ENCODE measurements at regions not wholly inside any gene's neighbourhood (a gene's known extent, or its start where the extent isn't known, plus 50 kb on each side); places are given as distances from the start of the nearest gene placed in this dataset.

DNA sequence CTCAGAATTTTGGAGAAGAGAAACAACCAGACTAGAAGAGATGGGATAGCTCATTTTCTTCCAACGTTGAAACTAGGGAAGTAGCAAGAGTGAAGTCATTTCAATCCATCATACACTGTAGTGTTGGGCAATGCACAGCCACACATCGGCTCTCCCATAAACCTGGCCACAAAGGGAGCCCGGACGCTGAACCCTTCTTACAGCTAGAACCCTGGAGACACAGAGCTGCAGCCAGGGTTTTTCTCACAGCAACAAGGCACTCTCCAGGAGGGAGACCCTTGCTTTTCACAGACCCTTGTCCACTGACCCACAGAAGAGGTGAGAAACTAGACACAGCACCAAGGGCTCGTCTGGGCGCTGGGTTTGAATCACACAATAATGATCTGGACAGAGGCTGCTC, 101.4 kb upstream of the FSTL4 start:
- intact Hi-C loops (cut with DNase I), result no loop called here
- H3K36me3 ChIP-seq, result no peaks in the 10 kb centered on the region
- WGBS, result 86% methylated on average over 6 of the region's 6 CpGs
- H3K27me3 ChIP-seq (replicated peaks; ENCODE audit: insufficient read depth), result no peaks in the 10 kb centered on the region
- DNase-seq (ENCODE audit: low spot score), result no peak
- no peak overlapping the region for H3K4me3 ChIP-seq
- TF ChIP-seq, protein P1, sequence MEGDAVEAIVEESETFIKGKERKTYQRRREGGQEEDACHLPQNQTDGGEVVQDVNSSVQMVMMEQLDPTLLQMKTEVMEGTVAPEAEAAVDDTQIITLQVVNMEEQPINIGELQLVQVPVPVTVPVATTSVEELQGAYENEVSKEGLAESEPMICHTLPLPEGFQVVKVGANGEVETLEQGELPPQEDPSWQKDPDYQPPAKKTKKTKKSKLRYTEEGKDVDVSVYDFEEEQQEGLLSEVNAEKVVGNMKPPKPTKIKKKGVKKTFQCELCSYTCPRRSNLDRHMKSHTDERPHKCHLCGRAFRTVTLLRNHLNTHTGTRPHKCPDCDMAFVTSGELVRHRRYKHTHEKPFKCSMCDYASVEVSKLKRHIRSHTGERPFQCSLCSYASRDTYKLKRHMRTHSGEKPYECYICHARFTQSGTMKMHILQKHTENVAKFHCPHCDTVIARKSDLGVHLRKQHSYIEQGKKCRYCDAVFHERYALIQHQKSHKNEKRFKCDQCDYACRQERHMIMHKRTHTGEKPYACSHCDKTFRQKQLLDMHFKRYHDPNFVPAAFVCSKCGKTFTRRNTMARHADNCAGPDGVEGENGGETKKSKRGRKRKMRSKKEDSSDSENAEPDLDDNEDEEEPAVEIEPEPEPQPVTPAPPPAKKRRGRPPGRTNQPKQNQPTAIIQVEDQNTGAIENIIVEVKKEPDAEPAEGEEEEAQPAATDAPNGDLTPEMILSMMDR (IDR thresholded peaks at IDR 0.05), result no peak
- TF ChIP-seq POLR2A (IDR thresholded peaks at IDR 0.05) (no peak), POLR2AphosphoS5 (IDR thresholded peaks at IDR 0.05) (no peak)
- no peaks in the 10 kb centered on the region for H3K4me1 ChIP-seq (replicated peaks)
- H3K27ac ChIP-seq, result no peak overlapping the region
- H3K9me3 ChIP-seq, result no peaks in the 10 kb centered on the region

DNA sequence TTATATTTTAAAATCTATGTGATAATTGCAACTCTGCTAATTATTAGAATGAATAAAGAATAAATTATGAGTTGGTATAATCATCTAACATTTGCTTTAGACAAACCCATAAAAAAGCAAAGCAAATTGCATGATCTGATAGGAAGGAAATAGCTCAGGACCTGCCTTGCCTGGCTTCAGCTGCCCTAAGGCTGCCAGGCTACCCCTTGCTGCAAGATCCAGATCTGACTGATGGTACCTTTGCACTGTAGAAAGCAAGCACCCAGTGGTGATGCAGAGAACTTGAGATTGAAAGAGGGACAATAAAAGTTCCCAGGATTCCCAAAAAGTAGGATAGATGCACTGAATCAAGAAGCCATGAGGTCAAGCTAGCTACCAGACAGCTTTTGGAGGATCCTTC, 100.9 kb upstream of the FSTL4 start:
- DNase-seq (ENCODE audit: low spot score), result no peak
- Histone ChIP-seq H3K9me3 (no peaks in the 10 kb centered on the region), H3K27me3 (replicated peaks; ENCODE audit: insufficient read depth) (no peaks in the 10 kb centered on the region), H3K4me1 (replicated peaks) (no peaks in the 10 kb centered on the region), H3K27ac (no peak overlapping the region), H3K4me3 (no peak overlapping the region), H3K36me3 (no peaks in the 10 kb centered on the region)
- TF ChIP-seq POLR2A (IDR thresholded peaks at IDR 0.05) (no peak), POLR2AphosphoS5 (IDR thresholded peaks at IDR 0.05) (no peak)
- TF ChIP-seq, protein P1 (IDR thresholded peaks at IDR 0.05), result no peak
- intact Hi-C loops (cut with DNase I), result no loop called here

DNA sequence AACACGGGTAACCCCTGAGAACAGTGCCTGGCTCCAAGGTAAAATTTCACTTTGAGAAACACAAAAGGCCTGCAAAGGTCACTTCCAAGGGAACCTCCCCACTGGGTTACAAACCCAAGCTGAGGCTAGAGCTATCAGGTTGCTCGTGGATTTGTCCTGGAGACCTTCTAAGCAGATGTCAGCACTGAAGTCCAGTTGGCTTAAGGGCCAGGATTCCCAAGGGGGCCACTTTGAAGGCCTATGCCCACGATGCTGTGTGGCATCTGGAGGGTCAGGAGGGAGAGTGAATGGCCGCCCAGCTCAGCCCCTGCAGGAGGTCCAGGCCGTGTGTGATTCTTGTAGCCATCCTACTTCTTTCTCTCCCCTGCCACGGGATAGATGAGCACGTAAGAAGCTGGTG, 100.2 kb upstream of the FSTL4 start:
- DNase-seq (ENCODE audit: low spot score), result no peak

DNA sequence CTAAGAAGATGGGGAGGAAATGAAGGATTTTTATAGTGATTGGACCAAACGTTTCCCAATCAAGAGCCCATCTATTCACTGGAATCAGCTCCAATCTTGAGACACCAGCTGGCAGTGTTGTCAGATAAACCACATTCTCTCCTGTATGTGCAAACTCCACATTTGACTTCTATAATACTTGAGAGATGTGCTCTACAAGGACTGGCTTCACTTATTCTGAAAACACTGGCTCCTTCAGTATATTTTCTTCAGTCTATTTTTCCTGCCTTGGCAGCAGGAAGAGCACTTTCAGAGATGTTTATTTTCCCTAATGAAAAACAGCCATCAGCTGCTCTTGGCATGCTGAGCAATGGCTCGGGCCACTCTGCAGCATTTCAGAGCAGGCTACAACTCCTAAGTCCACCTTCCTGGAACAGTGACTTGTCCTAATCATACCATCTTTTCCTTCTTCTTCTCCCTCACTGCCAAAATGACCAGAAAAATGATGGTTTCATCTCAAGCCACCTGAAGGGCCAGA, 96.9 kb upstream of the FSTL4 start:
- WGBS, result 24% methylated on average over 2 of the region's 2 CpGs
- intact Hi-C loops (cut with DNase I), result no loop called here
- no peaks in the 10 kb centered on the region for H3K9me3 ChIP-seq

More for the DNA sequence above, 100.2 kb upstream of the FSTL4 start:
- H3K4me3 ChIP-seq, result no peak overlapping the region
- WGBS, result 95% methylated on average over 7 of the region's 7 CpGs
- no peaks in the 10 kb centered on the region for H3K4me1 ChIP-seq (replicated peaks)
- H3K36me3 ChIP-seq, result no peaks in the 10 kb centered on the region
- H3K27me3 ChIP-seq (replicated peaks; ENCODE audit: insufficient read depth), result no peaks in the 10 kb centered on the region
- H3K9me3 ChIP-seq, result no peaks in the 10 kb centered on the region
- intact Hi-C loops (cut with DNase I), result no loop called here
- no peak overlapping the region for H3K27ac ChIP-seq
- TF ChIP-seq, protein P1 (IDR thresholded peaks at IDR 0.05), result no peak
- no peak for TF ChIP-seq POLR2A (IDR thresholded peaks at IDR 0.05)
- no peak for TF ChIP-seq POLR2AphosphoS5 (IDR thresholded peaks at IDR 0.05)

DNA sequence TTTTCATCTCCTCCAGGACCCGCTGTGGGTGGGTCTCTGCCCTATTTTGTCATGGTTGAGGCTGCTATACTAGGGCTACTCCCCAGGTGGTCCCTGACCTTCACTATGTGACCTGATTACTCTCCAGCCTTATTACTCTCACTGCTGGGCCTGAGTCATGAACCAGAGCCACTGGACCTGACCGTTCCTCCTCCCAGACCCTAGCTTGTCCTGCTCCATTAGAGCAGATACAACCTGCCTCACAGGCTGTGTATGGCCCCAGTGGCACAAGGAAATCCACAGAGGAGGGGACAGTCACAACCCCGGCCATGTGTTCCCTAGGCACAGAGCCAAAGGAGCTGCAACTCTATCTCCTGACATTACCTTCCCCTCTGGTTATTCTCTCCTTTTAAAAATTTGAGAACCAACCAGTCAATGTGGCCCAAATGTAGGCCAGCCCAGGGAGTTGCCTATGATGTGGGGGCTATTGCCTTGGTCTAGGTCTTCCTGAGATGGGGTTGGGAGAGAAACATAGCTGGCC, 96.0 kb upstream of the FSTL4 start:
- Histone ChIP-seq H3K4me3 (no peak overlapping the region), H3K27ac (no peak overlapping the region), H3K4me1 (replicated peaks) (no peaks in the 10 kb centered on the region), H3K9me3 (no peaks in the 10 kb centered on the region), H3K27me3 (replicated peaks; ENCODE audit: insufficient read depth) (no peaks in the 10 kb centered on the region), H3K36me3 (no peaks in the 10 kb centered on the region)
- intact Hi-C loops (cut with DNase I), result no loop called here
- TF ChIP-seq POLR2A (IDR thresholded peaks at IDR 0.05) (no peak), POLR2AphosphoS5 (IDR thresholded peaks at IDR 0.05) (no peak)
- TF ChIP-seq, protein P1 (IDR thresholded peaks at IDR 0.05), result no peak
- DNase-seq (ENCODE audit: low spot score), result no peak
- WGBS, result 66% methylated on average over 3 of the region's 3 CpGs

More for the DNA sequence above, 96.9 kb upstream of the FSTL4 start:
- TF ChIP-seq POLR2AphosphoS5 (IDR thresholded peaks at IDR 0.05), result peak; percentile 39
- no peak for TF ChIP-seq POLR2A (IDR thresholded peaks at IDR 0.05)
- H3K27ac ChIP-seq, result no peak overlapping the region
- no peak overlapping the region for H3K4me3 ChIP-seq
- H3K36me3 ChIP-seq, result no peaks in the 10 kb centered on the region
- no peaks in the 10 kb centered on the region for H3K4me1 ChIP-seq (replicated peaks)
- H3K27me3 ChIP-seq (replicated peaks; ENCODE audit: insufficient read depth), result no peaks in the 10 kb centered on the region
- no peak for DNase-seq (ENCODE audit: low spot score)

Measured in prostate gland (tissue), 2 donors.